ENCODE measurements at regions not wholly inside any gene's neighbourhood (a gene's known extent, or its start where the extent isn't known, plus 50 kb on each side); places are given as distances from the start of the nearest gene placed in this dataset.

GRCh38 chr10:33385686-33386085 lies 51.2 kb upstream of the NRP1 start:
- no peak for DNase-seq (ENCODE audit: low read depth)

GRCh38 chr10:33385015-33385414 lies 50.5 kb upstream of the NRP1 start:
- DNase-seq (ENCODE audit: low read depth) = no peak

All from RPMI7951 (cell line).